Hepatocyte (in vitro differentiated cells): ENCODE measurements at regions not wholly inside any gene's neighbourhood (a gene's known extent, or its start where the extent isn't known, plus 50 kb on each side); places are given as distances from the start of the nearest gene placed in this dataset.

Experiments used
- DNase-seq: peaks from one replicate; pipeline ENCODE4 v3.0.0-alpha.2; 2016; ENCODE audit warnings: low spot score
- H2AFZ ChIP-seq: fragments of 200-600 bp; sonication (generic); 2 replicates; pipeline ENCODE4 v1.6.0; 2016; ENCODE audit warnings: antibody characterized with exemption, mild to moderate bottlenecking
- H3K27ac ChIP-seq: fragments of 200-600 bp; sonication (generic); 2 replicates; pipeline ENCODE4 v1.5.1; 2016; ENCODE audit warnings: mild to moderate bottlenecking
- H3K27me3 ChIP-seq: fragments of 200-600 bp; sonication (generic); 2 replicates; pipeline ENCODE4 v1.6.1; 2016
- H3K36me3 ChIP-seq: fragments of 200-600 bp; sonication (generic); replicated peaks from 2 replicates; pipeline ENCODE4 v1.5.1; 2016; ENCODE audit warnings: low read depth; ENCODE audit not compliant: insufficient read depth
- H3K4me1 ChIP-seq: fragments of 200-600 bp; sonication (generic); 2 replicates; pipeline ENCODE4 v1.5.1; 2016; ENCODE audit warnings: mild to moderate bottlenecking, moderate library complexity; ENCODE audit not compliant: insufficient read depth
- H3K4me2 ChIP-seq: fragments of 200-600 bp; sonication (generic); 2 replicates; pipeline ENCODE4 v1.6.0; 2016
- H3K4me3 ChIP-seq: fragments of 200-600 bp; sonication (generic); 2 replicates; pipeline ENCODE4 v1.5.1; 2016; ENCODE audit warnings: mild to moderate bottlenecking
- H3K79me2 ChIP-seq: fragments of 200-600 bp; sonication (generic); 2 replicates; pipeline ENCODE4 v1.6.0; 2017; ENCODE audit warnings: mild to moderate bottlenecking
- H3K9me2 ChIP-seq: fragments of 200-600 bp; sonication (generic); replicated peaks from 2 replicates; pipeline ENCODE4 v1.6.0; 2017; ENCODE audit warnings: mild to moderate bottlenecking; ENCODE audit not compliant: insufficient read depth
- H3K9me3 ChIP-seq: fragments of 200-600 bp; sonication (generic); 2 replicates; pipeline ENCODE4 v1.5.1; 2016; ENCODE audit warnings: low read depth, mild to moderate bottlenecking
- H4K20me1 ChIP-seq: fragments of 200-600 bp; sonication (generic); 2 replicates; pipeline ENCODE4 v1.6.0; 2016; ENCODE audit warnings: mild to moderate bottlenecking; ENCODE audit not compliant: insufficient read depth, poor library complexity, severe bottlenecking
- CTCF ChIP-seq: fragments of 200-600 bp; sonication (generic); IDR thresholded peaks from 2 replicates; pipeline ENCODE4 v1.5.1; 2016; ENCODE audit warnings: antibody characterized with exemption, mild to moderate bottlenecking; ENCODE audit not compliant: poor library complexity
- EZH2 ChIP-seq: fragments of 200-600 bp; sonication (generic); IDR thresholded peaks from 2 replicates; pipeline ENCODE4 v1.6.1; 2016; ENCODE audit warnings: antibody characterized with exemption, mild to moderate bottlenecking, borderline replicate concordance
- EZH2phosphoT487 ChIP-seq: fragments of 200-600 bp; sonication (generic); IDR thresholded peaks from one replicate; pipeline ENCODE4 v1.6.1; 2018; ENCODE audit warnings: antibody characterized with exemption, mild to moderate bottlenecking, low read depth, moderate library complexity; ENCODE audit not compliant: unreplicated experiment, severe bottlenecking
- WGBS: methylation state at CpG from one replicate; pipeline ENCODE4 v1.1.6; 2016; ENCODE audit warnings: low lambda C conversion rate; ENCODE audit errors: missing lambda C conversion rate; 5-methylcytosine and 5-hydroxymethylcytosine counted together

DNA sequence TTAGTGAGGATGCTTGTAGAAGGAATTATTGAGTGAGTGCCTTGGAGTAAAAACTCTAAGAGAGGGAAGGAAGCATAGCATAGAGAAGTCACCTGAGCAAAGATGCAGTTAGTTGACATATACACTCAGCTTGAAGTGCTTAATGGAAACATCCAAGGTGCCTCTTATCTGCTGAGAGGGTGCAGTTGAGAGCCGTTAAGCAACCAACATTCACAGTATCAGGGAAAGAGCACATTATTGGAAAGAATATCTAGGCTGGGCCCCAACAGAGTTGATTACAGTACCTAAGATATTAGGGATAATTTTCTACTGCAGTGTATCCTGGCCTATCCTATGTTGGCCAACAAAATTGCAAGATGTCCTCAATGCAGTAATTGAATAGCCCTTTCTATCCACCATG lies 302.0 kb downstream of the ETV1 start:
- Histone ChIP-seq H3K27me3 (no peaks in the 10 kb centered on the region), H3K4me1 (no peaks in the 10 kb centered on the region), H3K4me2 (no peak overlapping the region), H3K4me3 (no peak overlapping the region), H3K9me3 (no peaks in the 10 kb centered on the region), H3K9me2 (no peaks in the 10 kb centered on the region), H4K20me1 (no peaks in the 10 kb centered on the region), H3K36me3 (no peaks in the 10 kb centered on the region), H2AFZ (no peak overlapping the region), H3K27ac (no peak overlapping the region), H3K79me2 (no peaks in the 10 kb centered on the region)
- DNase-seq = no peak
- WGBS = 74% methylated on average over 1 of the region's 1 CpG
- no peak for TF ChIP-seq EZH2phosphoT487

DNA sequence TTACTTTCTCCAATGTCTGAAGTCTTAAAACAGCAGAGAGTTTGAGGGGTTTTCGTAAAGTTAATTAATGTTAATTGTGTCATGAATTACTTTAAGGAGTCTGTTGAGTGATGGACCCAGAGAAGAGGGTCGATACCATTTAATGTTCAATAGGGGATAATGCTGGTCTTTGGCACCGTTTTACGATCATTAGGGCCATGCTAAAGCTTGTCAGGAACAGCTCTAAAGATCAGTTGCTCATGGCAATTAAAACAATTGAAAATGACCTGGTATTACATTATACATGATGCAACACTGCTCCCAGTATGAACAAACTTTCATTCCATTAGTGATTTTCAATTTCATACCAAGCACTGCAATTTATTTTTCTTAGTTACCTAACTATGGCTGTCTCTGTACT lies 296.9 kb downstream of the ETV1 start:
- no peak for DNase-seq
- Histone ChIP-seq H3K9me2 (no peaks in the 10 kb centered on the region), H2AFZ (no peak overlapping the region), H3K79me2 (no peaks in the 10 kb centered on the region), H4K20me1 (no peaks in the 10 kb centered on the region), H3K27ac (no peak overlapping the region), H3K4me3 (no peak overlapping the region), H3K4me1 (no peaks in the 10 kb centered on the region), H3K36me3 (no peaks in the 10 kb centered on the region), H3K4me2 (no peak overlapping the region), H3K9me3 (no peaks in the 10 kb centered on the region), H3K27me3 (no peaks in the 10 kb centered on the region)
- no peak for TF ChIP-seq CTCF
- TF ChIP-seq EZH2phosphoT487 = no peak
- TF ChIP-seq EZH2 = no peak
- 74% methylated on average over 4 of the region's 4 CpGs for WGBS

- Histone ChIP-seq H3K27me3 (no peaks in the 10 kb centered on the region), H3K9me2 (no peaks in the 10 kb centered on the region), H3K36me3 (no peaks in the 10 kb centered on the region), H3K4me2 (no peak overlapping the region), H3K4me1 (no peaks in the 10 kb centered on the region), H3K9me3 (no peaks in the 10 kb centered on the region), H4K20me1 (no peaks in the 10 kb centered on the region), H3K79me2 (no peaks in the 10 kb centered on the region), H2AFZ (no peak overlapping the region), H3K27ac (no peak overlapping the region), H3K4me3 (no peak overlapping the region)
- TF ChIP-seq EZH2 (no peak), EZH2phosphoT487 (no peak), CTCF (no peak)
- no peak for DNase-seq
- 87% methylated on average over 2 of the region's 2 CpGs for WGBS
Observed at GRCh38 chr7:13702251-13702650, 287.2 kb downstream of the ETV1 start.

- Histone ChIP-seq H3K27me3 (no peaks in the 10 kb centered on the region), H3K4me1 (no peaks in the 10 kb centered on the region), H2AFZ (no peak overlapping the region), H3K9me3 (no peaks in the 10 kb centered on the region), H3K27ac (no peak overlapping the region), H3K36me3 (no peaks in the 10 kb centered on the region), H3K9me2 (no peaks in the 10 kb centered on the region), H3K4me3 (no peak overlapping the region), H3K79me2 (no peaks in the 10 kb centered on the region), H4K20me1 (no peaks in the 10 kb centered on the region), H3K4me2 (no peak overlapping the region)
- TF ChIP-seq EZH2 (no peak), CTCF (no peak), EZH2phosphoT487 (no peak)
- no peak for DNase-seq
- 73% methylated on average over 2 of the region's 2 CpGs for WGBS
Observed at GRCh38 chr7:13708670-13709069, 280.8 kb downstream of the ETV1 start.
